Stimulated activated CD8-positive, alpha-beta memory T cell treated with anti-CD3 and anti-CD28 coated beads, Interleukin-7, amount 100 ng/mL, for 48 hours (primary cell): ENCODE measurements at regions not wholly inside any gene's neighbourhood (a gene's known extent, or its start where the extent isn't known, plus 50 kb on each side); places are given as distances from the start of the nearest gene placed in this dataset.

Experiments
- DNase-seq, 2 donors: peaks; one replicate each; pipeline ENCODE4 v3.0.0-alpha.2; 2020; ENCODE audit warnings: low read depth in 1 of 2; ENCODE audit errors: extremely low read depth in 1 of 2

DNA sequence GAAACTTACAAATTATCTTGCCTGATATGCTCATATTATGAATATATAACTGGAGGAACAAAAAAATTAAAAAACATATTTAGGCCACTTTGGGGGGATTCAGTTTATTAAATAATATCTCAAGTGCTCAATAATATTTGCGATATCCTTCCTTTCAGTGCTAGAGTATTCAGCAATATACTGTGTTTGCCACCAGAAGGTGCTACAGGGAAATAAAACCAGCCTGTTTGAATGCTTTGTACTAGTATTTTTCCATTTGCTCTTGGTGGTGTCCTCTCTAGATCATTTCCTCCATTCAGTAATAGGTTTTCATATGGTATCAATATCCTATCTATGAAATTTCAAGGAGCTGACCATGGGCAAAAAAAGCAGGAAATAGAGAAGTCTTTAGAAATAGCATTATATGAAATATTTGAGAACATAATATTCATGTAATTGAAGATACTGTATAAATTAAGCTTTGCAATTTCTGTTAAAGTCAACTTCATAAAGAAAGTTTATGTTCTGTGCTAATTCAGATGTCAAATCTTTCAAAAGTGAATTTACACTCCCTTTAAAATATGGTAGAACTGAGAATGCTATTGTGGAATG lies 106.2 kb upstream of the NAV3 start:
- DNase-seq, result no peak

GRCh38 chr12:77723308-77723707 lies 107.4 kb upstream of the NAV3 start:
- no peak for DNase-seq

GRCh38 chr12:77722536-77722935 lies 108.2 kb upstream of the NAV3 start:
- no peak for DNase-seq

DNA sequence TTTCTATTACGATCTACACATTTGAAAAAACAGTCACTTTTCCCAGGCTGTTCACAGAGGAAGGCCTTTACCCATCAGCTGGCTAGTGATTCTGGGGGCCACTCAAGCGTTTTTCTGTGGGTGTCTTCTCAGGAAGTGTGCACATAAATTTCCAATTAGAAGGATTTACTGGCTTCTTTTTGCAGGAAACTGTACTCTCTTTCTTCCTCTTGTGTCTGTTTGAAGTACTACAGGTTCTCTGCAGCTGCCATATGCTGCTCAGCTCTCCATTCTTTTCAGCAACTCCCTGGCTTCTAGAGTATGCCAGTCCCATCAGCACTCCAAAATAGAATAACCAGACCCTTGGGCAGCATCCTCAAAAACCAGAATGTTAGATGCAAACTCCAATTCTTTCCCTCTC lies 110.4 kb upstream of the NAV3 start:
- no peak for DNase-seq

GRCh38 chr12:77710209-77710608 lies 120.5 kb upstream of the NAV3 start:
- DNase-seq, result no peak

DNA sequence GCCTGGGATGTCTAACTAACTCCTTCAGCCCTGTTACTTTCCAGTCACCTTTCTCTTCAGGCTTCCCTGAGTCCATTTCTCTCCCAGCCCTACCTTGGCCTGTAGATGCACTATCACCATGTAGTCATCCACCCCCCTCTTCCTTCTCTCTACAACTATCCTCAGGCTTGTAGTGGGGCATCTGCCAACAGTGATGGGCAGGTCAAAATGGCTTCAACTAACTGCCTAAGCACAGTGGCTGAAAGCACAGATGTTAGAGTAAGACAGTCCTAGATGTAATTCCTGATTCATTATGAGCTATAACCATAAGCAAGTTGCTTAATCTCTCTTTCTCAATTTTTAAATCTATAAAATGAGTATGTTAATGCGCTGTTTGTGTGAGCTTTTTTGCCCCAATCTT lies 133.6 kb upstream of the NAV3 start:
- no peak for DNase-seq

DNA sequence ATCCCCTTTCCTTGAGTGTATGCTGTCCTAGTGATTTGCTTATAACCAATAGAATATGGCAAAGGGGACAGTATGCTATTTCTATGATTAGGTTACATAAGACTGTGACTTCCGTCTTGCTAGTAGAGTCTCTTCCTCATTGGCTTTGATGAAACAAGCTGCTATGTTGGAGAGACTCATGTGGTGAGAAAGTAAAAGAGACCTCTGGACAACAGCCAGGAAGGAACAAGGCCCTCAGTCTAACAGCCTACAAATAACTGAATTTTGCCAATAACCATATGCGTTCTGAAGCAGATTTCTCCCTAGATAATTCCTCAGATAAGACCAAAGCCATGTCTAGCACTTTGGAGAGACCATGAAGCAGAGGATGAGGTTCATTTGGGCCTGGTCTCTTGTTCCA lies 134.5 kb upstream of the NAV3 start:
- DNase-seq, result no peak

DNA sequence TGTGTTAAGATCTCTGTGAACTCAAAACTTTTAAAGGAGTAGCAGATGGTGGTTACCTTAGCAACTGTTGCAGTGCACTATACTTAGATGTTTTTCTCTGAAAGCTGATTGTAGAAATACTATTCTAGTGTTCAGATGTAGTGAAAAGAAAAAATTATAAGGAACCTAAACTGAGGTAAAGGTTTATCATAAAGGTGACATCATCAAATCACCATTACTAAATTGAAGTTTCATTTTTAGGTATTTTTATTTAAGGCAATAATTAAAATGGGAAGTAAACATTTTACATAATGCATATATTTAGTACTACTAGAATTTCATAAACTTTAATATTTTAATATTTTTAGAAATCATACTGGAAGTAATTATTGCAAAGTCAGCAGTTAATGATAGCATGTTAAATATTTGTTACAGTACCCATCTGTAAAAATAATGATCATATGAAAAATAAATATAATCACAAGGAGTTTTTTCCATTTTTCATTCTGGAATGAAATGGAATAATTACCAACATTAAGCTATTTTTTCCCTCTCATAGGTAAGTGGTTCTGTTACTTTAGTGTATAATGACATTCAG lies 141.1 kb upstream of the NAV3 start:
- DNase-seq, result no peak

- no peak for DNase-seq
Measured at GRCh38 chr12:77687321-77687720, 143.4 kb upstream of the NAV3 start.

DNA sequence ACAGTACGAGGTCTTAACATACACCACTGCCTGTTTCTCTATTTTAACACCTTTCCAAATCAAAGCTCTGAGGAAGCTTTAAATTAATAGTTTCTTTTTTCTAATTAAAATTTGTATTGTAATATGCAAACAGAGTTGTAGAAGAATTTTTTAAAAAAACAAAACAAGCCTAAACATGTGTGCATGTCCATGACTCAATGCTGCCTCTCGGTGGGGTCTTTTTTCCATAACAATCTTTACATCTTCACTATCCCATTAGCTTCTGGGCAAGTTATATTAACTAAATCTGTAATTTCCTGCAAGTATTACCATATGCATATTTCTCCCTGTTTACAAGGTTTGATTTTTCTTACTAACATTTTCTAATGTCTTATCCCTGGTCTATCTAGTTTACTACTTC lies 143.9 kb upstream of the NAV3 start:
- no peak for DNase-seq

GRCh38 chr12:77685901-77686300 lies 144.8 kb upstream of the NAV3 start:
- DNase-seq, result no peak

- no peak for DNase-seq
Measured at GRCh38 chr12:77685112-77685511, 145.6 kb upstream of the NAV3 start.

- no peak for DNase-seq
Measured at GRCh38 chr12:77682488-77682887, 148.2 kb upstream of the NAV3 start.

DNA sequence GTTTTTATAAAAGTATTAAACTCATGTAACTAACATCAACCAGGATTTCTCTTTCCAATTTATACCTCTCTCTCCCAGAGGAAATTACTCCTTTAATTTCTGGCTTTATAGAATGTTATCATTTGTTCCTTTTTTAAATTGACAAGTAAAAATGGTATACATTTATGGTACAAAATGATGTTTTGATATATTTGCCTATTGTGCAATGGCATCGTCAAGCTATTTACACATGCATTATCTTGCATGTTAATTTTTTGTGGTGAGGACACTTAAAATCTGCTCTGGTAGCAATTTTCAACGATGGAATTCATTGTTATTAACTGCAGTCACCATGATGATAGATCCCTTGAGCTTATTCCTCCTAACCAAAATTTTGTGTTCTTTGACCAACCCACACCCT lies 149.0 kb upstream of the NAV3 start:
- no peak for DNase-seq

DNA sequence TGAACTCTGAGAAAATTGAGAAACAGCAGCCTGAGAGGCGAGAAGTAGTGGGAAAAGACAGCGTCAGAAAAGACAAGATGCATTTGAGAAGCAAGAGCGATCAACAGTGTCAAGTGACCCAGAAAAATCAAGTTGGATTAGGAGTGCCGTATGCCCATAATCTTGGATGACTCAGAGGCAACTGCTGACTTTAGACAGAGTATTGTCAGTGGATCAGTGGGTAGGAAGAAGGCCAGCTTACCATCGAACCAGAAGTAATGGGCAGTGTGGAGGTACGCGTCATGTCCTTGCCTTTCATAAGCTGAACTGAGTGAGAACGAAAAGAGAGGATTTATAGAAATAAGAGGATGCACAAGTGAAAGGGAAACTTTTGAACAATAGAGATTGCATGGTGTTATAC lies 151.0 kb upstream of the NAV3 start:
- DNase-seq, result no peak

GRCh38 chr12:77678621-77679020 lies 152.1 kb upstream of the NAV3 start:
- DNase-seq, result no peak

- DNase-seq, result no peak
Measured at GRCh38 chr12:77667101-77667500, 163.6 kb upstream of the NAV3 start.

DNA sequence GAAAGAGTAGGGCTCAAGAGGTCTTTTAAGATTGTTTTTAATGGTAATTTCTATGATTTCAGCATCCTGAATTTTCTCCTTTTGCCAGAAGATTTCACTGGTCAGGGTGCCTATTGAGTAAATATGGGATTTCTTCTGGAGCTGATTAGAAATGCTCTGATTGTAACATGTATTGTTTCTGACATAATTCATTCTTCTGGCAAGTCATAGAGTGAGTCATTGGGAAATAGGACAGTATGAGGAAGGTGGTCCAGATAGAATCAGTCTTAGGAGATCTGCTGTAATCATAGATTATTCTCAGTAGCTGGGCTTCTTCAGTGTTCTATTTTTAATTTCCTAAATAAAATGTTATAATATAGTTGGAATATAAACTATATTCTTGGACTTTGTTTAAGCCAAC lies 182.0 kb upstream of the NAV3 start:
- DNase-seq, result no peak

GRCh38 chr12:77645966-77646598 lies 184.6 kb upstream of the NAV3 start:
- DNase-seq, result no peak

DNA sequence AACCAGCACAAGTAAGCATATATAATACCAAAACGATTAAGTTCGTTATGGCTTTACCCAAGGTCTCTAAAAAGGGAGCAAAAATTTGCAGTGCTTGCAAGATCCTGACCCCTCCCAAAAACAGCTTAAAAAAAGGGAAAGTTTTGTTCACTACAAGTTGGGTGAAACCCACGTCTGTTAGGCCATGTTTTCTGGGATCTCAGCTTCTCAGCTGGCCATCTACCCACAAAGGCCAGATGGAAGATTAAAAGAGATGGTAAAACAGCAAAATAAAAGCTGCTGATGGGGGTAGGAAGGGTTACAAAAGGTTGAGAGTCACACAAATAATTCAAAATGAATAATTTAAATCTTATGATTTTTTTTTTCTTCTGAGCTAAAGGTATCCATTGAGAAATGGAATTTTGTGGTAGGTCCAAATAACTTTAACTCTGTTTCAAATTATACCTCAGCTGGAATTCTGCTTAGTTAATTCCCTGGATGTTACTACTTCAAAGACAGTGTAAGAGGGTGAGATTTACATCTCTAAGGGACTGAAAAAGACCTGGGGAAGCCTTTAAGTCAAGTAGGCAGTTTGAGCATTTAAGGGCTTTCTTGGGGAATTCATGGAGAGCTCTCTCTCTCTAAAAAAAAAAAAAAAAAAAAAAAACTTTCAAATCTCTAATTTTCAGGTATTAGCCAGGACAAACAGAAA lies 185.6 kb upstream of the NAV3 start:
- no peak for DNase-seq

- DNase-seq, result no peak
Measured at GRCh38 chr12:77642246-77642645, 188.4 kb upstream of the NAV3 start.

DNA sequence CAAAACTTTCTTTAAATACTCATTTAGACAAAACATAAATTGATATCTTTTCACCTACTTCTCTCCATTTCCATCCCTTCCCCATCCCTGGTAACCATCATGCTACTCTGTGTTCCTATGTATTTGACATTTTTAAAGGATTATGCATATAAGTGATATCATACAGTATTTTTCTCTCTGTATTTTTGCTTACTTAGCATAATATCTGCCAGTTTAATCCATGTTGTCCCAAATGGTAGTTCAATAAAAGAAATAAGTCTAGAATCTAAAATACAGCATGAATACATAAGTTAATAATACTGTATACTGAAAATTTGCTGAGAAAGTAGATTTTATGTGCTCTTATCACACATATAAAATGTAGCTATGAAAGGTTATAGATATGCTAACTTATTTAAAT lies 190.3 kb upstream of the NAV3 start:
- no peak for DNase-seq
